ENCODE measurements at regions not wholly inside any gene's neighbourhood (a gene's known extent, or its start where the extent isn't known, plus 50 kb on each side); places are given as distances from the start of the nearest gene placed in this dataset.

DNA sequence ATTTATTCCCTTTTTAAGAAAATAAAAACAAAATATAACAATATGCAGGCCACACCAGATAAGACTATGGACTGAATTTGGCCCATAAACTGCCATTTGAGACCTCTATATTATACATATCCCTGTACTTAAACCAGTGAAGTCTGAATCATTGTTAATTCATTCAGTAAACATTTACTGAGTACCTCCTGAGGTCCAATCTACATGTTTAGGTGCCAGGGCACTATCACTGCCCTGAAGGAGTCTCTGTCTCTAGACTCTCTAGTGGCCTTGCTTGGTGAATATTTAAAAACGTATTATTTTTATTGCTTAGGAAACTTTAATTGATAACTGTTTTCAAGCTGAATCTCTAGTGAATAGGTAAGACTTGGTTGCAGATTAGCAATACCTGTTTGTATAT is 74.7 kb upstream of the ELL2 start:
- dilution Hi-C loops (cut with MboI; ENCODE audit: extremely low pct_ligation_motif_present, low sequenced_read_pairs), result no loop called here
- no peak overlapping the region for H3K9ac ChIP-seq (replicated peaks; ENCODE audit: extremely low read depth, insufficient read depth, low read length)
- no peaks in the 10 kb centered on the region for H3K9me3 ChIP-seq (replicated peaks; ENCODE audit: control insufficient read depth, insufficient read depth, low read length)
- no peak for DNase-seq (ENCODE audit: low read depth, low spot score)
- H3K4me3 ChIP-seq (replicated peaks in 1 of 3; ENCODE audit: insufficient read depth in 1 of 3, low read depth in 1 of 3, low read length in 3 of 3), result no peak overlapping the region
- FAIRE-seq, result no peak
- H3K27ac ChIP-seq (ENCODE audit: insufficient read depth, low read depth, low read length), result no peak overlapping the region
- H3K36me3 ChIP-seq (ENCODE audit: control insufficient read depth in 2 of 2, extremely low read depth in 1 of 2, insufficient read depth in 2 of 2, low read length in 2 of 2), result no peaks in the 10 kb centered on the region
- ChIA-PET POLR2A (no interaction called here), CTCF (no interaction called here)
- H2AFZ ChIP-seq (ENCODE audit: low read depth, low read length), result no peak overlapping the region
- H3K79me2 ChIP-seq (ENCODE audit: control insufficient read depth, insufficient read depth, low read length), result no peaks in the 10 kb centered on the region
- no peaks in the 10 kb centered on the region for H3K9me1 ChIP-seq (replicated peaks; ENCODE audit: control insufficient read depth, extremely low read depth, insufficient read depth, low read length)
- H3K4me2 ChIP-seq (ENCODE audit: insufficient read depth, low read length), result no peak overlapping the region
- H3K4me1 ChIP-seq (ENCODE audit: control insufficient read depth, extremely low read depth, insufficient read depth, low read length), result no peaks in the 10 kb centered on the region
- intact Hi-C loops (cut with micrococcal nuclease), result no loop called here
- BruUV-seq (replicated peaks), result no TSS peak
- no peaks in the 10 kb centered on the region for H3K27me3 ChIP-seq (ENCODE audit: control insufficient read depth in 2 of 2, insufficient read depth in 2 of 2, low read length in 2 of 2)
- TF ChIP-seq POLR2AphosphoS5 (IDR thresholded peaks at IDR 0.05; ENCODE audit: insufficient read depth, low read depth, low read length) (no peak), FOS (IDR thresholded peaks at IDR 0.05; ENCODE audit: borderline replicate concordance, insufficient read depth, low read length) (no peak), GATA2 (IDR thresholded peaks at IDR 0.05; ENCODE audit: insufficient read depth, insufficient read length, low read depth, low read length) (no peak), POLR2A (IDR thresholded peaks at IDR 0.05; ENCODE audit: low read depth, low read length) (no peak), JUN (IDR thresholded peaks at IDR 0.05; ENCODE audit: borderline replicate concordance, insufficient read depth, insufficient read length, low read depth) (no peak), MYC (IDR thresholded peaks at IDR 0.05; ENCODE audit: low read depth, low read length) (no peak), EZH2 (IDR thresholded peaks at IDR 0.05; ENCODE audit: borderline replicate concordance, low read depth, low read length, severe bottlenecking) (no peak)
- TF ChIP-seq, protein P1, sequence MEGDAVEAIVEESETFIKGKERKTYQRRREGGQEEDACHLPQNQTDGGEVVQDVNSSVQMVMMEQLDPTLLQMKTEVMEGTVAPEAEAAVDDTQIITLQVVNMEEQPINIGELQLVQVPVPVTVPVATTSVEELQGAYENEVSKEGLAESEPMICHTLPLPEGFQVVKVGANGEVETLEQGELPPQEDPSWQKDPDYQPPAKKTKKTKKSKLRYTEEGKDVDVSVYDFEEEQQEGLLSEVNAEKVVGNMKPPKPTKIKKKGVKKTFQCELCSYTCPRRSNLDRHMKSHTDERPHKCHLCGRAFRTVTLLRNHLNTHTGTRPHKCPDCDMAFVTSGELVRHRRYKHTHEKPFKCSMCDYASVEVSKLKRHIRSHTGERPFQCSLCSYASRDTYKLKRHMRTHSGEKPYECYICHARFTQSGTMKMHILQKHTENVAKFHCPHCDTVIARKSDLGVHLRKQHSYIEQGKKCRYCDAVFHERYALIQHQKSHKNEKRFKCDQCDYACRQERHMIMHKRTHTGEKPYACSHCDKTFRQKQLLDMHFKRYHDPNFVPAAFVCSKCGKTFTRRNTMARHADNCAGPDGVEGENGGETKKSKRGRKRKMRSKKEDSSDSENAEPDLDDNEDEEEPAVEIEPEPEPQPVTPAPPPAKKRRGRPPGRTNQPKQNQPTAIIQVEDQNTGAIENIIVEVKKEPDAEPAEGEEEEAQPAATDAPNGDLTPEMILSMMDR (IDR thresholded peaks at IDR 0.05; ENCODE audit: extremely low read depth in 1 of 2, insufficient read depth in 1 of 2, low read depth in 1 of 2, low read length in 2 of 2), result no peak
- TF ChIP-seq, protein P2, sequence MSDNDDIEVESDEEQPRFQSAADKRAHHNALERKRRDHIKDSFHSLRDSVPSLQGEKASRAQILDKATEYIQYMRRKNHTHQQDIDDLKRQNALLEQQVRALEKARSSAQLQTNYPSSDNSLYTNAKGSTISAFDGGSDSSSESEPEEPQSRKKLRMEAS (IDR thresholded peaks at IDR 0.05; ENCODE audit: insufficient read depth, insufficient read length), result no peak
- H4K20me1 ChIP-seq (replicated peaks; ENCODE audit: control insufficient read depth, extremely low read depth, insufficient read depth, low read length), result no peaks in the 10 kb centered on the region
